HG02970 (cell line): ENCODE measurements at regions not wholly inside any gene's neighbourhood (a gene's known extent, or its start where the extent isn't known, plus 50 kb on each side); places are given as distances from the start of the nearest gene placed in this dataset.

Experiments
- ATAC-seq: cut with Tn5 transposase; IDR thresholded peaks from one replicate; pipeline ENCODE4 v1.9.1; 2021; ENCODE audit warnings: mild to moderate bottlenecking, moderate library complexity, moderate number of reproducible peaks; ENCODE audit not compliant: unreplicated experiment, low FRiP score

GRCh38 chr13:58032676-58033460, 401.3 kb downstream of the PCDH17 start:
- no peak for ATAC-seq

- no peak for ATAC-seq
These were observed 412.4 kb downstream of the PCDH17 start for GRCh38 chr13:58043971-58044370.

GRCh38 chr13:58048670-58049069, 417.1 kb downstream of the PCDH17 start:
- no peak for ATAC-seq

GRCh38 chr13:58051396-58051795, 419.9 kb downstream of the PCDH17 start:
- ATAC-seq = no peak

- ATAC-seq = no peak
These were observed 420.3 kb downstream of the PCDH17 start for GRCh38 chr13:58051807-58052375.

- ATAC-seq = no peak
These were observed 424.9 kb downstream of the PCDH17 start for GRCh38 chr13:58056426-58056825.

GRCh38 chr13:58059624-58060023, 428.1 kb downstream of the PCDH17 start:
- ATAC-seq = no peak

GRCh38 chr13:58080806-58081205, 449.3 kb downstream of the PCDH17 start:
- ATAC-seq = no peak

GRCh38 chr13:58081301-58081820, 449.8 kb downstream of the PCDH17 start:
- no peak for ATAC-seq

GRCh38 chr13:58083064-58083463, 451.5 kb downstream of the PCDH17 start:
- no peak for ATAC-seq

GRCh38 chr13:58085274-58085673, 453.7 kb downstream of the PCDH17 start:
- ATAC-seq = no peak

GRCh38 chr13:58085819-58086218, 454.3 kb downstream of the PCDH17 start:
- ATAC-seq = no peak

- ATAC-seq = no peak
These were observed 456.0 kb downstream of the PCDH17 start for GRCh38 chr13:58087566-58087965.

GRCh38 chr13:58093394-58093793, 461.9 kb downstream of the PCDH17 start:
- no peak for ATAC-seq

GRCh38 chr13:58097831-58098230, 466.3 kb downstream of the PCDH17 start:
- no peak for ATAC-seq

GRCh38 chr13:58119351-58119750, 487.8 kb downstream of the PCDH17 start:
- ATAC-seq = no peak

GRCh38 chr13:58119804-58120203, 488.3 kb downstream of the PCDH17 start:
- ATAC-seq = no peak

- no peak for ATAC-seq
These were observed 495.0 kb downstream of the PCDH17 start for GRCh38 chr13:58126496-58126895.

GRCh38 chr13:58134012-58134411, 502.5 kb downstream of the PCDH17 start:
- no peak for ATAC-seq

GRCh38 chr13:58134525-58134924, 503.0 kb downstream of the PCDH17 start:
- no peak for ATAC-seq

- ATAC-seq = no peak
These were observed 511.4 kb downstream of the PCDH17 start for GRCh38 chr13:58142952-58143351.

- no peak for ATAC-seq
These were observed 513.1 kb downstream of the PCDH17 start for GRCh38 chr13:58144616-58145015.
